ENCODE measurements at regions not wholly inside any gene's neighbourhood (a gene's known extent, or its start where the extent isn't known, plus 50 kb on each side); places are given as distances from the start of the nearest gene placed in this dataset.

GRCh38 chr2:212922701-212923100, 228.7 kb downstream of the IKZF2 start:
- Histone ChIP-seq H3K4ac (ENCODE audit: low read depth, low read length) (no peak overlapping the region), H3K4me2 (ENCODE audit: insufficient read depth, insufficient read length, low read length) (no peak overlapping the region), H3K9ac (ENCODE audit: extremely low read depth, insufficient read length, low read length) (no peak overlapping the region), H2BK120ac (ENCODE audit: low read depth, low read length, poor library complexity, severe bottlenecking) (no peak overlapping the region), H3K14ac (ENCODE audit: insufficient read depth, low read length) (no peak overlapping the region), H4K91ac (ENCODE audit: insufficient read length, low read depth, low read length) (no peak overlapping the region), H3K27ac (ENCODE audit: insufficient read length, low read depth, low read length) (no peak overlapping the region), H3K79me2 (ENCODE audit: insufficient read depth, low read length) (no peaks in the 10 kb centered on the region), H4K5ac (ENCODE audit: insufficient read length, low read depth, low read length) (no peak overlapping the region), H2BK20ac (ENCODE audit: low read depth, low read length, poor library complexity, severe bottlenecking) (no peak overlapping the region), H3K79me1 (ENCODE audit: insufficient read depth, low read depth, low read length, poor library complexity, severe bottlenecking) (no peaks in the 10 kb centered on the region), H4K20me1 (ENCODE audit: control insufficient read depth, insufficient read depth, insufficient read length) (no peaks in the 10 kb centered on the region), H3K23ac (ENCODE audit: insufficient read length, low read depth, low read length) (no peak overlapping the region), H2AK5ac (ENCODE audit: insufficient read length, low read length) (no peak overlapping the region), H3K9me3 (ENCODE audit: control insufficient read depth, low read depth, low read length) (peaks cover 5% of the 10 kb centered on the region), H2BK12ac (ENCODE audit: insufficient read length, low read depth, low read length) (no peak overlapping the region), H3K56ac (ENCODE audit: insufficient read length, low read depth, low read length) (no peak overlapping the region), H3K27me3 (ENCODE audit: insufficient read depth, low read length) (no peaks in the 10 kb centered on the region), H3K18ac (ENCODE audit: insufficient read length, low read depth, low read length) (no peak overlapping the region), H3T11ph (ENCODE audit: low read length) (no peak overlapping the region), H3K23me2 (ENCODE audit: insufficient read length, low read depth, low read length, poor library complexity, severe bottlenecking) (no peaks in the 10 kb centered on the region), H2BK15ac (ENCODE audit: low read depth, low read length) (no peak overlapping the region), H2BK5ac (ENCODE audit: insufficient read length, low read length) (no peak overlapping the region), H4K8ac (replicated peaks; ENCODE audit: insufficient read length, low read depth, low read length) (no peak overlapping the region), H2AFZ (ENCODE audit: low read length) (no peak overlapping the region), H3K4me1 (ENCODE audit: insufficient read depth, low read length) (no peaks in the 10 kb centered on the region)
- no peak overlapping the region for H3K27ac Mint-ChIP-seq
- TF ChIP-seq CTCF (conservative IDR thresholded peaks at IDR 0.05), result no peak
- peaks cover 0 to 4% (median 3%) of the 10 kb centered on the region in 3 experiments; a peak in 2 of 7 replicates for H3K36me3 Mint-ChIP-seq (ENCODE audit: insufficient read depth in 1 of 3, low read depth in 3 of 3)
- no CpG with 5 or more reads among the region's 2 CpGs for WGBS (ENCODE audit: extremely low coverage, insufficient read length, low lambda C conversion rate)
- H3K27me3 Mint-ChIP-seq (ENCODE audit: low read depth), result no peaks in the 10 kb centered on the region
- no peak overlapping the region for H3K4me3 Mint-ChIP-seq
- DNase-seq, result no peak
- peaks cover 3 to 4% of the 10 kb centered on the region in 2 experiments; a peak in 2 of 5 replicates for H3K9me3 Mint-ChIP-seq
- H3K4me1 Mint-ChIP-seq, result peaks cover 29 to 30% of the 10 kb centered on the region in 2 experiments
